Stromal cell of bone marrow (primary cell): ENCODE measurements at regions not wholly inside any gene's neighbourhood (a gene's known extent, or its start where the extent isn't known, plus 50 kb on each side); places are given as distances from the start of the nearest gene placed in this dataset.
"Not testable (repeated sequence)": the region's sequence is repeated elsewhere in the genome, so short reads cannot be mapped to it uniquely, and the experiment has no call there.

Experiments used
- DNase-seq: peaks from one replicate; pipeline ENCODE4 v3.0.0-alpha.2; 2012; ENCODE audit warnings: low read depth

DNA sequence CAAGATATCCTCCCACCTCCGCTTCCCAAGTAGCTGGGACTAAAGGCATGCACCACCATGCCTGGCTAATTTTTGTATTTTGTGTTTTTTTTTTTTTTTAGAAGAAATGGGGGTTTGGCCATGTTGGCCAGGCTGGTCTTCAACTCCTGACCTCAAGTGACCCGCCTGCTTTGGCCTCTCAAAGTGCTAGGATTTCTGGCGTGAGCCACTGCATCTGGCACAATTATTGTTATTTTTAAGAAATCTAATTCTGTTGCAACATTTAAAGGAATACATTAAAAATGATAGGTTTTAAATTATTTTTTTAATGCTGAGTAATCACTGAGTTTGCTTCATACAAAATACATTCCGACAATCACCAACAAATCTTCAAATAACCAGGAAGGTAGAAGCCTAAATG, 178.1 kb upstream of the SEMA3E start:
- DNase-seq, result peak; percentile 43

DNA sequence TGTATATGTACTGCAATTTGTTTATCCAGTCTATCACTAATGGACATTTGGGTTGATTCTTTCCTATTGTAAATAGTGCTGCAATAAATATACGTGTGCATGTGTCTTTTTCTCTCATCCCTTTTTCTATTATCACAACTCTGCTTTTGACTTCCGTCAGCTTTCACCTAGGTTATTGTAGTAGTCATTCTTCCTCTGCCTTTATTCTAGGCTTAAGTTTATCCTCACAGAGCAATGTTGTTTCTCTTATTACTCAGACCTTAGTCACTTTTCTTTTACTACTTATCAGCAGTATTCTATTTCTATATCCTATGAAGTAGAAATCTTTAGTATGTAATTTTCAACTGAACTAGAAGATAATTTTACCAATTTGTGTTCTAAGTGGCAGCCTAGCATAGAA, 175.3 kb upstream of the SEMA3E start:
- peak; percentile 23 for DNase-seq

DNA sequence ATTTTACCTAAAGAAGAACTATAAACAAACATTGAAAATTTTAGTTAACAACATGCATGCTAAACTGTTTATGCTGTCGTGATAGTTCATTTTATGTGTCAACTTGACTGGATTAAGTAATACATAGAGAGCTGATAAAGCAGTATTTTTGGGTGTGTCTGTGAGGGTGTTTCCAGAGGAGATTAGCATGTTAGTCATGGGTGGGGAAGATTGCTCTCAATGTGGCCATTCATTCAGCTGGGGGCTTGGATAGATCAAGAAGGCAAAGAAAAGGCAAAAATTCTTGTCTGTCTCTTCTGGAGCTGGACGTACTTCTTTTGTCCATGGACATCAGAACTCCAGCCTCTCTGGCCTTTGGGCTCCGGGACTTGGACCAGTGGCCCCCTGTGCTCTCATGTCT, 172.9 kb upstream of the SEMA3E start:
- no peak for DNase-seq

DNA sequence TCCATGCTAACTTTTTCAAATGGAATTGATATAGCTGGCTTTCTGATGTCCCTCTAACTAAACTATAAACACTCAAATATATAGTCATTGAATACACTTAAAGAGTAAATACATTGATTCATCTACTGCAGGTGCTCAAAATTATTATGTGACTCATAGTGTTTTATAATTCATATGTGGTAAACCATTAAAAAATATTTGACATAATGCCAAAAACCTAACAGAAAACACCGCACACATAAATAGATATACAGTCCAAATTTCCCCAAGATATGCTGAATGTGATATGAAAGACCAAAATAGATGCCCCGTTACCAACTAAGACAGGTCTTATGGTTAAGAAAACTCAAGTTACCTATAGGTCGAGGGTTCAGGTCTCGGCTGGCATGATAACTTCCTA, 171.7 kb upstream of the SEMA3E start:
- no peak for DNase-seq

DNA sequence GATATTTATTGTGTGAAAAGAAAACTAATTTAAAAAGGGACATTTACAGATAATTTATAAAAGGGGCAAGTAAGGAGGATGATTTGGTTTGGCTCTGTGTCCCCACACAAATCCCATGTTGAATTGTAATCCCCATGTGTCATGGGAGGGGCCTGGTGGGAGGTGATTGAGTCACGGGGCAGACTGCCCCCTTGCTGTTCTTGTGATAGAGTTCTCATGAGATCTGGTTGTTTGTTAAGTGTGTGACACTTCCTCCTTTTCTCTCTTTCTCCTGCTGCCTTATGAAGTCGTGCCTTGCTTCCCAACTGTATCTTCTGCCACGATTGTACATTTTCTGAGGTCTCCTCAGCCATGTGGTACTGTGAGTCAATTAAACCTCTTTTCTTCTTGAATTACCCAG, 171.0 kb upstream of the SEMA3E start:
- no peak for DNase-seq

GRCh38 chr7:83814480-83814879, 165.5 kb upstream of the SEMA3E start:
- DNase-seq, result no peak

DNA sequence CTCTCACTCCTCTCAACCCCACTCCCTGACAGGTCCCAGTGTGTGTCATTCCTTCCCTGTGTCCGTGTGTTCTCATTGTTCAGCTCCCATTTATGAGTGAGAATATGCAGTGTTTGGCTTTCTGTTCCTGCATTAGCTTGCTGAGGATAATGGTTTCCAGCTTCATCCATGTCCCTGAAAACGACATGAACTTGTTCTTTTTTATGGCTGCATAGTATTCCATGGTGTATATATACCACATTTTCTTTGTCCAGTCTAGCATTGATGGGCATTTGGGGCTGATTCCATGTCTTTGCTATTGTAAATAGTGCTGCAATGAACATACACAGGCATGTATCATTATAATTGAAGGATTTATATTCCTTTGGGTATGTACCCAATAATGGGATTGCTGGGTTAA, 163.6 kb upstream of the SEMA3E start:
- not testable (repeated sequence) for DNase-seq

- DNase-seq, result no peak
These were observed 160.0 kb upstream of the SEMA3E start for GRCh38 chr7:83808982-83809381.

- DNase-seq, result no peak
These were observed 158.8 kb upstream of the SEMA3E start for GRCh38 chr7:83807774-83808173.

DNA sequence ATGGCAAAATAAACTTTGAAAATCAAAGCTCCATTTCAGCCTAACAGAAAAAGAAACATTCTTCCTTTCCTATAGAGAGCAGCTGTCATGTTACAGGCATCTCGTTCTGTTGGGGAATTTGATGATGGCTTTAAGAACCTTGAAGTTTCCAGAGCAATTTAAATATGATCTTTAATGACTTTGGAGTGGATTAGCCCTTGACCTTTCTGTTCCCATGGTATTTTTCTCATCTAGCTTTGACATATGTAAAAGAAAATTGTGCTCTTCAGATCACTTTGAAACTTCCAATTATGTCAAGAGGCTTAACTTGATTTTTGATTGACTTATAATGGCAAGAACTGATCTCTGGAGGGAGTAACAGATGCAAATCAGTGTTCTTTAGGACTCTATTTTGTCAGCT, 157.6 kb upstream of the SEMA3E start:
- no peak for DNase-seq

- DNase-seq, result no peak
These were observed 150.4 kb upstream of the SEMA3E start for GRCh38 chr7:83799333-83799732.

- no peak for DNase-seq
These were observed 149.6 kb upstream of the SEMA3E start for GRCh38 chr7:83798489-83798888.

GRCh38 chr7:83796760-83797159, 147.8 kb upstream of the SEMA3E start:
- DNase-seq, result no peak

- no peak for DNase-seq
These were observed 145.9 kb upstream of the SEMA3E start for GRCh38 chr7:83794829-83795228.

GRCh38 chr7:83793558-83793957, 144.6 kb upstream of the SEMA3E start:
- no peak for DNase-seq

DNA sequence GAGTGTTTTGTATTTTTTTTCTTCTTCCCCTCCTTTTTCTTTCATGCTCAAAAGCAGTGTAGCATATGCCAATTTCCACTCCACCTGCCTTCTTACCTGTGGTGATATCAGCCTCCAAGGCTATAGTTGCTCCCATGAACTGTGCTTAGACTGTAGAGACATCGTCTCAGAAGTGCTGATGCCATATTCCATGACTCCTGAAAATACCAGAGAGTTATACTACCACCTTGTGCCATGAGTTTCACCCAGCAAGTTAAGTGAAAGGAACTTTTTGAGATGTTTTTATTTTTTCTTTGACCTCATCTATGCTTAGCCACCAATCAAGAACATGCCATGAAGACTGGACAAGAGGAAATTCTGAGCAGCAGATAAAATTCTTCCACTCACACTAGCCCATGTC, 142.8 kb upstream of the SEMA3E start:
- DNase-seq, result no peak

GRCh38 chr7:83786858-83787257, 137.9 kb upstream of the SEMA3E start:
- DNase-seq, result no peak

- peak; percentile 69 for DNase-seq
These were observed 133.7 kb upstream of the SEMA3E start for GRCh38 chr7:83782628-83783027.

DNA sequence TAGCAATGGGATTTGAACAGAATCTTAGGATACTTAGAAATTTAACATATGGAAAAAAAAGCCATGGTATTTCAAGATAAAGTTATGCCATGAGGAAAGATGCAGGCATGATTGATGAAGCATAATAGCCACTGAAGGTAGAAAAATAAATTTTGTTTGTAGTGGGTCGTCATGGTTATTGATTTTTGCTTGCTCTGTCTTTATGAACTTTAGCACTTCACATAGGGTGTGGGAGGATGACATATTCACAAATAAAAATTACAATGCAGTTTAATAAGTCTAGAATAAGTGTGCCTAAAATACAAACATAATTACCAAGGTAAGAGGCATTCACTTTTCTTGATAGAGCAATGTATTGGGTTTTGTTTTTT, 129.1 kb upstream of the SEMA3E start:
- DNase-seq, result no peak

- DNase-seq, result no peak
These were observed 128.6 kb upstream of the SEMA3E start for GRCh38 chr7:83777406-83778072.

DNA sequence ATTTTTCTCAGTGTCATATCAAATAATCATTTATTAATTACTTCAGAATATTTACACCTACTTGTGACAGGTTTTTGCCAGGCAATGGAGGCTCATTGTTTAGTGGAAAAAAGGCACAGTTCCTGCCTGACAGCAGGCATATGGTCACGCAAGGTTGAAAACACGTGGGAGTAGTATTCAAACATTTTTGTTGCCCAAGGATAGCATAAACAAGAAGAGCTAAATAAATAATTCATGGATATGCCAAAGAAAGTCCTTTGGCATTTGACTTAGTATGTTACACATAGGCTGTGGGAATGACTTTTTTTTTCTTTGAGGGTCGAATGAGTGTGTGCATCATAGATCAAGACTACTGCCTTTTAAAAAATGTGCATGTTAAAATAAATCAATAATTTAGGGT, 120.5 kb upstream of the SEMA3E start:
- DNase-seq, result no peak

DNA sequence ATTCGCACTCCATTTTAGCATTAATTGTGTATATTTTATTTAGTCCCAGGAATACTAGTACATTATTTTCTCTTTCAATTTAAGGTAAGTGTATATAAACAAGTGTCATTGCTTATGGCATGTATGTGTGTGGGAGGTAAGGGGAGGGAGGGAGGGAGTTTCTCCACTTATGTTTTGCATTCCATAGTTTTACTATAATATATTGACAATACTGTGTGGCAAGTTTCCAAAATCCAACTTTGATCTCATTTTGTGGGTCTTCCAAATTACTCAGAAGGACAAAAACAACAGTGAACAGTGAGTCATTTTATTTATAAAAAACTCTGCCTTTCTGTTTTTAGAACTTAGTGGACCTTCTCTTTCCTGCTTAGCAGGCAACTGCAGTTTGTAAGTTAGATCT, 102.3 kb upstream of the SEMA3E start:
- DNase-seq, result no peak

DNA sequence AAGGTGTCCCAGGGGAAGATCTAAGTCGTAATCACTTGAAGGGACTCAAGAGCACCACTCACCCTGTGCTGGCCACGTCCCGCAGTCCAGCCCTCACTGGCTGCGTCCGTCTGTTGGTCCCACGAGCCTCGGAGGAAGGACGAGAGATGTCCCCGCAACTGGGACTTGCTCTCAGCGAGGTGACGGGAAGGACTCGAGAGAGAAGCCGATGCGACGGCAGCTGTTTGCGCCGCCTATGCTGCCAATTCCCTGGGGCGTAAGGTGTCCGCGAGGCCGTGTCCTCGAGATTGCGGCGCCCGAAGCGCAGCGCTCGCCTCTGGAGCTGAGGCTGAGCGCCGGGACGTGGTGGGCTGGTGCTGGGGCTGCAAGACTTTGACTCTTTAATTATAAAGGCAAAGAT, 100.6 kb upstream of the SEMA3E start:
- no peak for DNase-seq

- no peak for DNase-seq
These were observed 90.6 kb upstream of the SEMA3E start for GRCh38 chr7:83739527-83739926.
